GM20431 (cell line): ENCODE measurements at regions not wholly inside any gene's neighbourhood (a gene's known extent, or its start where the extent isn't known, plus 50 kb on each side); places are given as distances from the start of the nearest gene placed in this dataset.
"Not testable (repeated sequence)": the region's sequence is repeated elsewhere in the genome, so short reads cannot be mapped to it uniquely, and the experiment has no call there.

Source experiments
- in situ Hi-C: fragments of 300-500 bp; cut with MseI, MboI; formaldehyde crosslinking; loops from one replicate; pipeline ENCODE4 v1.15.0; 2020; ENCODE audit warnings: low sequenced_read_pairs; ENCODE audit not compliant: unreplicated experiment

- in situ Hi-C loops = no loop called here
Observed at GRCh38 chr6:113050010-113050858, 703.1 kb downstream of the RFPL4B start.

DNA sequence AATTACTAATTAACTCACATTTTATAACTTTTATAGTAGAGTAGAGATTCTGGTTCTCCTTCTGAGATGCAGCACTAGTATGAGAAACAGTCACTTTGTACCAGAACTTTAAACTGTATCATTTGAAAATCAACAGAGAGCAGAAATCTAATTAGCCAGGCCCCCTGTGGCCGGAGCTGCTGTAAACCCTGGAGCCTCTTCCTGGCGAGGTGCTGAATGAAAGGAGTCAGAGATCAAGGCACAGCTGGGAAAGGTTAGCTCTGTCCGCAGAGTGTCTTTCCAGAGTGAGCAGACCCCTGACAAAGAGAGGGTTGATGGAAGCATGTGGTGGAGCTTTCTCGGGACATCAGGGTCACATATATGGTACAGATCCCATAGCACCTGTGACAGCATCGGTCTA, 703.8 kb downstream of the RFPL4B start:
- in situ Hi-C loops = no loop called here

GRCh38 chr6:113052506-113052905, 705.4 kb downstream of the RFPL4B start:
- in situ Hi-C loops = no loop called here

GRCh38 chr6:113055061-113055460, 707.9 kb downstream of the RFPL4B start:
- in situ Hi-C loops = no loop called here

GRCh38 chr6:113055998-113056397, 708.9 kb downstream of the RFPL4B start:
- in situ Hi-C loops = no loop called here

DNA sequence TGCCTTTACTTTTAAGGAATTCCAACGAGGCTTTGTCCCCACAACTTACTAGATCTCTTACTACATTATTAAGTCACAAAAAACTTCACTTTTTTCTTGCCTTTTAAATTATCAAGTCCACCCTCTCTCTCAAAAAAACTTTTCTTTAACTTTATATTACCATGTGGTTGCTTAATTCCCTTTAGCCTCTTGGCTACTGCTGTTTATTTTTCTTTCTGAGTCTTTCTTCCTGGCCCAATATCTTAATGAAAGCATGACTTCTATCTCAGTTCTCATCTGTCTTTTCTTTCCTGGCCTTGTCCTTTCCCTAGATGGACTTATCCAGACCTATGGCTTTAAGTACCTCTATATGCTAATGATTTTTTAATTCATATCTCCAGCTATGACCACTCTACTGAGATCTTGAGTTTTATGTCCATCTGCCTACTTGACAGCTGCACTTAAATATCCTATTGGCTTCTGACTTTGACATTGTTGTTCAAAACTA, 710.5 kb downstream of the RFPL4B start:
- in situ Hi-C loops = no loop called here

- in situ Hi-C loops = no loop called here
Observed at GRCh38 chr6:113060664-113061063, 713.5 kb downstream of the RFPL4B start.

- in situ Hi-C loops = no loop called here
Observed at GRCh38 chr6:113065611-113066010, 718.5 kb downstream of the RFPL4B start.

- in situ Hi-C loops = no loop called here
Observed at GRCh38 chr6:113067612-113068275, 720.6 kb downstream of the RFPL4B start.

DNA sequence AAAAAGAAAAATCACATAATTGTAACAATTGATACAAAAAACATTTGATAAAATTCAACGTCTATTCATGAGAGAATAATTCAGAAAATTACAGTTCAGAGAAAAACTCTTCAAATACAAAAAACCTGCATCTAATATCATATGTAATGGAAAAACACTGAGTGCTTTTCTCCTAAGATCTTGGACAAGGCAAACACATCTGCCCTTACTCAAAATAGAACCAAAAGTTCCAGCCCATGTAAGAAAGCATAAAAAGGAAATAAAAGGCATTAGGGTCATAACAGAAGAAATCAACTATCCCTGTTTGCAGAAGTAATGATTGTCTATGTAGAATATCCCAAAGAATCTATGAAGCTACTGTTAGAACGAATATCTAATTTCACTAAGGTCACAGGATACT, 721.4 kb downstream of the RFPL4B start:
- in situ Hi-C loops = no loop called here

- in situ Hi-C loops = not testable (repeated sequence)
Observed at GRCh38 chr6:113070681-113071080, 723.6 kb downstream of the RFPL4B start.

GRCh38 chr6:113073611-113074191, 726.6 kb downstream of the RFPL4B start:
- in situ Hi-C loops = no loop called here

- in situ Hi-C loops = no loop called here
Observed at GRCh38 chr6:113076116-113076515, 729.0 kb downstream of the RFPL4B start.

GRCh38 chr6:113076816-113077215, 729.7 kb downstream of the RFPL4B start:
- in situ Hi-C loops = no loop called here

- in situ Hi-C loops = no loop called here
Observed at GRCh38 chr6:113077794-113078193, 730.7 kb downstream of the RFPL4B start.

GRCh38 chr6:113078791-113079190, 731.7 kb downstream of the RFPL4B start:
- in situ Hi-C loops = no loop called here

GRCh38 chr6:113082745-113083144, 735.6 kb downstream of the RFPL4B start:
- in situ Hi-C loops = no loop called here

DNA sequence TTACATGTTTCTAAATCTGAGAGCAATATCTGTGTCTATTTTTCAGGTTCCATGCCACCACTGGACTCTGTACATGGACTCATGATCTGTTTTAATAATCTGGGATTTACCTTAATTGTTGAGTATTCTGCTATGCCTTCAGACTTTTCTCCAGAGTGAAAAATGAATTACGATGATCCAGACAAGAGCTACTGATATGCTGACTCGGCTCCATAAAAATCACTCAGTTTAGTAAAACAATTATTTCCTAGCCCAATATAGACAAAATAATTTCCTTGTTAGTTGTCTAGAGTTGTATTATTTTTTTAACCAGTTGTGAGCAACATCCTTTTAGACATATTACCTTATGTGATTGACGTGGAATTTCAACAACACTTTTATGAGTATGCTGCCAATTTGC, 736.8 kb downstream of the RFPL4B start:
- in situ Hi-C loops = no loop called here

GRCh38 chr6:113089056-113089455, 741.9 kb downstream of the RFPL4B start:
- in situ Hi-C loops = no loop called here

GRCh38 chr6:113092795-113093194, 745.7 kb downstream of the RFPL4B start:
- in situ Hi-C loops = no loop called here

- in situ Hi-C loops = no loop called here
Observed at GRCh38 chr6:113094779-113095178, 747.6 kb downstream of the RFPL4B start.
